Choroid plexus epithelial cell (primary cell): ENCODE measurements at regions not wholly inside any gene's neighbourhood (a gene's known extent, or its start where the extent isn't known, plus 50 kb on each side); places are given as distances from the start of the nearest gene placed in this dataset.
A peak's percentile ranks its signal among the peaks of the same experiment; 100 is the strongest.

Source experiments
- DNase-seq: peaks from one replicate; pipeline ENCODE4 v3.0.0-alpha.2; 2010; ENCODE audit warnings: low read depth
- H3K4me3 ChIP-seq: 2 replicates; pipeline ENCODE4 v1.5.1; 2011; ENCODE audit warnings: low read depth, mild to moderate bottlenecking, control low read depth, low read length, moderate library complexity
- TF ChIP-seq, protein P1 (sequence below): conservative IDR thresholded peaks from 2 replicates; pipeline ENCODE4 v1.5.1; 2011; ENCODE audit warnings: low read depth, mild to moderate bottlenecking, control low read depth, inconsistent platforms, low read length, moderate library complexity

DNA sequence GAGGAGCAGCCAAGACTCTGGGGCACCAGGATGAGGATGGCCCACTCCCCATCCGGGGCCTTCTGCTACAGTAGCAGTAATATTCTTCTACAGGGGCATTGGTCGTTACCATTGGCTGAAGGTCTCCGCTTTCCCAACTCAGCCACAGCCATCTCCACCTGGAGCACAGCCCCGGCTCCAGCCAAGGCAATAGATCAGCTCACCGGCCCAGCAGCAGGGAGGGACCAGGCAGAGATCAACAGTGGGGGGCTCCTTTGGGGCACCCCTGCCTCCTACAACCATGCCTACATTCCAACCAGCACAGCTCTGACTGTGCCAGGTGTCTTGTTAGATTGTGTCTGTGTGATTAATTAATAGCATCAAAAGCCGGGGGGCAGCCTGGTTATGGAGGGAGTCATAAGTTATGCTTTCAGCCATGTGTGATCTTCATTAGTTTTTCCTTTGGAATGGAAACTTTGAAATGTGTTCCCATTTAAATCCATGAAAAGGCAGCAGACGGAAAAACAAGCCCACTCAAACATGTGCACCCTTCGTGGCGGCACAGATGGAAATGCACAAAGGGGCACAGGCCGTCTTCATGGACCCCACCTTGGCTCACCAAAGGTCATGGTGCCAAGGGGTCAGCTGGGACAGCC, 68.6 kb upstream of the BZW1 start:
- DNase-seq: no peak
- H3K4me3 ChIP-seq: no peak overlapping the region
- TF ChIP-seq, protein P1, sequence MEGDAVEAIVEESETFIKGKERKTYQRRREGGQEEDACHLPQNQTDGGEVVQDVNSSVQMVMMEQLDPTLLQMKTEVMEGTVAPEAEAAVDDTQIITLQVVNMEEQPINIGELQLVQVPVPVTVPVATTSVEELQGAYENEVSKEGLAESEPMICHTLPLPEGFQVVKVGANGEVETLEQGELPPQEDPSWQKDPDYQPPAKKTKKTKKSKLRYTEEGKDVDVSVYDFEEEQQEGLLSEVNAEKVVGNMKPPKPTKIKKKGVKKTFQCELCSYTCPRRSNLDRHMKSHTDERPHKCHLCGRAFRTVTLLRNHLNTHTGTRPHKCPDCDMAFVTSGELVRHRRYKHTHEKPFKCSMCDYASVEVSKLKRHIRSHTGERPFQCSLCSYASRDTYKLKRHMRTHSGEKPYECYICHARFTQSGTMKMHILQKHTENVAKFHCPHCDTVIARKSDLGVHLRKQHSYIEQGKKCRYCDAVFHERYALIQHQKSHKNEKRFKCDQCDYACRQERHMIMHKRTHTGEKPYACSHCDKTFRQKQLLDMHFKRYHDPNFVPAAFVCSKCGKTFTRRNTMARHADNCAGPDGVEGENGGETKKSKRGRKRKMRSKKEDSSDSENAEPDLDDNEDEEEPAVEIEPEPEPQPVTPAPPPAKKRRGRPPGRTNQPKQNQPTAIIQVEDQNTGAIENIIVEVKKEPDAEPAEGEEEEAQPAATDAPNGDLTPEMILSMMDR: no peak

DNA sequence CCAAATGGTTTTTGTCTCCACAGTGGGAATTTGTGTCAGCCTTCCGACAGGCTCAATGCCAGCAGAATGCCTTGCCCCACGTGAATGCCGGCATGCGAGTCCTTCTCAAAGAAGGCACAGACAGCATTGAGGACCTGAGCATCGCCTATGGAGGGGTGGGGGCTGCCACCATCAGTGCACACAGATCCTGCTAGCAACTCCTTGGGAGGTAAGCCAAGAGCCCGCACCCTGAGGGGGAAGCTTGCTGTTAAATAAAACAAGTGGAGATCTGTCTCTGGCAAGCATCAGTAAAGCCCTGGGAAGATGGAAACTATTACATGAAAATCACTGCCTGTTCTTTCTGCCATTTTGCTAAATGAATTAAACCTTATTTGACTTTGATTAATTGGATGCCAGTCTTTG, 67.5 kb upstream of the BZW1 start:
- DNase-seq: no peak
- H3K4me3 ChIP-seq: no peak overlapping the region
- TF ChIP-seq, protein P1: no peak

DNA sequence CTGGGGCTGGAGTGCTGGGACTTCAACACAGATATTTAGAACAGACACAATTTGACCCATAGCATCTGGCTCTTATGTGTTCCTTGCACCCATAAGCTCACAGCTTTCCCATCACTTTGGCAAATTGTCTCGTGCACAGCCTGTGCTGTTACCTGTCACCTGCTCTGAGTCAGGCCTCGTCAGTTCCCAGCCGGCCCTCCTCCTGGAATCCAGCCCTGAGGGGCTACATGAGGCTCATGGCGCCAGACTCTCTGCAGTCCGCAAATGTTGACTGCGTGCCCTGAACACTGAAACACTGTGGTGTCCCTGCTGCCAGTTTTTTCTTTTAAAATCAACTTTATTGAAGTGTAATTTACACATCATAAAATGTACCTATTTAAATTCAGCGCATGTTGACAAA, 65.4 kb upstream of the BZW1 start:
- TF ChIP-seq, protein P1: no peak

DNA sequence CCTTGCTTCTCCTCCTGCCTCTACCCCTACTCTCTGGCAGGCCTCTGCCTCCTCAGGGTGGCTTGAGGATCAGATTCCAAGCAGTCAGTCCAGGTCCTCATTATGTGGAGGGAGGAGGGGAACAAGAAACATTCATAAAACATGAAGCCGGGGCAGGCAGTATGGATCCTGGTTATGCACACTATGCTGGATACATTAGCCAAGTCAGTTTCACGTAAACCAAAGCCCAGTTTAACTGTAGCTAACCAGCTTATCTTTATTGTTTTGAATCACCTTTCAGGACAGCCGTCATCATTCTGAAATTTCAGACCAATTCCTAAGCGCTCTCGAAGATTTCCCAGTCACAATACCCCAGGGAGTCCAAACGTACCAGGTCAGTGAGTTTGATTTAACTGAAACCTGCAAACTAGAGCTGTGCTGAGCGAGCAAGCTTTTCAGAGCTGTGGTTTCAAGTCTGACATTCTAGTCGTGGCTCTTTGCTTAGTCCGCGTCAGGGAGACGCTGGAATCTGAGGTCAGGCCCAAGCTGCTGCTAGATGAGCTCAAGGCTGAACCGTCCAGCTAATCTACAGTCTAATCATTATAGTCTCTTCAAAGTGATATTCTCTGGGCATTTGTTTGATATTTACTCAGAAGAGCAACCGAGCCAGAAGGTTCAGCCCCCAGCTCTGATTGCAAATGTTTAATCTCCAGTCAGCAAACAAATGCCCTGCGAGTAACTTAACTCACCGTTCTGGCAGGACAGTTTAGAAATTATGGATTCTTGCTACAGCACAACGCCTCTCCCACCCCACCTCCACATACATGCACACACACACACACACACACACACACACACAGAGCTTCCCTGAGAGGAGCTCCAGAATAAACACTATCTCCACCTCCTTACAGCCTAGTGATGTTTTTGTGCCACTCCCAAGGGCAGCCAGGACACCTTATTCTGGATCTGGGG, 63.8 kb upstream of the BZW1 start:
- TF ChIP-seq, protein P1: no peak
- H3K4me3 ChIP-seq: peak overlapping the region; percentile 8
- peak; percentile 98 for DNase-seq

More for the DNA sequence above, 65.4 kb upstream of the BZW1 start:
- DNase-seq: no peak
- H3K4me3 ChIP-seq: no peak overlapping the region

DNA sequence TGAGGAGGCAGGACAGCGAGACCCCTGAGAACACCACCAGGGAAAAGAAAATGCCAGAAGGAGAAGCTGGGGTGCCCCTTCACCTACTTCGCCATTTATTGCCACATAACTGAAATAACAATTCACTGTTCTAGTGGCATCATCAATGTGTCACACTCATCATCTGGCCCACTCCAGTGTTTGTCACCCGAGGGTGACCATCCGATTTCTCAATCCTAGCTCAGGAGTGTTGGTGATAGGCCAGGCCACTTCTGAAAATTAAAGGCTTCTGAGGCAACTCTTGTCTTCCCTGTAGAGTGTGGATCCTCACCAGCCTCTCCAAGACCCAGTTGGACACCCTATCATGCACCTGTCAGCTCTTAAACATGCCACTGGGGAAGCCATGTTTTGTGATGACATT, 62.9 kb upstream of the BZW1 start:
- no peak for DNase-seq
- TF ChIP-seq, protein P1: no peak
- no peak overlapping the region for H3K4me3 ChIP-seq

DNA sequence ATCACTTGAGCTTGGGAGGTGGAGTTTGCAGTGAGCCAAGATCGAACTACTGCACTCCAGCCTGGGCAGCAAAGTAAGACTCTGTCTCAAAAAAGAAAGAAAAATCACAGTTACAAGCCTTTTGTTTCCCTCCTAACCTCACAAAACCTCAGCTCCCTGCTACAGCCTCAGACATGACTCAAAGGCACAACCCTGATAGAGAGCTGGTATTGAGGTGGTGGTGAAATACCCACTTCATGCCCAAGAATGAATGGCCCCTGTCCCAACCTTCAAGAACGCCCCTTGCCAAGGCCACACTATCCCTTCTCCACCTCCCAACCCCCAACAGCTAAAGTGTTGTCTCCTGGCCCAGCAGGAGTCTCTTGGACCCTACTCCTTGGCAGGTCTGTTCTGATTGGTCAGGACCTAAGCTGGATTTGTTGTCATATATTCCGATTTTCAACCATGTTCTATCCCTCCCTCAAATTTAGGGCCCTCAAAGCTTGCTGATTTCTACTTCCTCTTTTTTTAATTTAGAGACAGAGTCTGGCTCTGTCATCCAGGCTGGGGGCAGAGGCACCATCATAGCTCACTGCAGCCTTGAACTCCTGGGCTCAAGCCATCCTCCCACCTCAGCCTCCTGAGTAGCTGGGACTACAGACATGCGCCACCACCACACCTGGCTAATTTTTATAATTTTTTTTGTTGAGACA, 61.9 kb upstream of the BZW1 start:
- TF ChIP-seq, protein P1: no peak
- no peak overlapping the region for H3K4me3 ChIP-seq
- DNase-seq: no peak
